GM12892 (cell line): ENCODE measurements at regions not wholly inside any gene's neighbourhood (a gene's known extent, or its start where the extent isn't known, plus 50 kb on each side); places are given as distances from the start of the nearest gene placed in this dataset.

ENCODE experiments used
- DNase-seq: peaks from one replicate; pipeline ENCODE4 v3.0.0; 2011; ENCODE audit not compliant: insufficient read length
- FAIRE-seq: peaks from 2 replicates; lab custom pipeline; 2011; peaks lifted over from hg19 to GRCh38; lab: Jason Lieb, UNC
- POLR2A ChIP-seq: IDR thresholded peaks from 2 replicates; pipeline ENCODE4 v1.6.1; 2011; ENCODE audit warnings: low read depth, low read length, control low read depth
- POLR2AphosphoS5 ChIP-seq: IDR thresholded peaks from 2 replicates; pipeline ENCODE4 v1.6.1; 2011; ENCODE audit warnings: low read depth, low read length, control low read depth
- TAF1 ChIP-seq: IDR thresholded peaks from 2 replicates; pipeline ENCODE4 v1.6.1; 2011; ENCODE audit warnings: low read depth, mild to moderate bottlenecking, control low read depth, low read length, borderline replicate concordance

- DNase-seq, result peak; percentile 9
- no peak for TF ChIP-seq POLR2AphosphoS5
- TF ChIP-seq TAF1, result no peak
- TF ChIP-seq POLR2A, result no peak
- FAIRE-seq, result peak; percentile 71
Observed at GRCh38 chrX:15939737-15940136, 85.1 kb upstream of the AP1S2 start.

- FAIRE-seq (no peak), DNase-seq (no peak)
- TF ChIP-seq POLR2AphosphoS5 (no peak), POLR2A (no peak), TAF1 (no peak)
Observed at GRCh38 chrX:15938072-15938471, 83.5 kb upstream of the AP1S2 start.

- no peak for TF ChIP-seq POLR2AphosphoS5
- no peak for TF ChIP-seq TAF1
- TF ChIP-seq POLR2A, result no peak
- no peak for DNase-seq
- FAIRE-seq, result peak; percentile 80
Observed at GRCh38 chrX:15931362-15931761, 76.7 kb upstream of the AP1S2 start.

GRCh38 chrX:15930585-15930984, 76.0 kb upstream of the AP1S2 start:
- no peak for DNase-seq
- no peak for FAIRE-seq
- TF ChIP-seq TAF1 (no peak), POLR2AphosphoS5 (no peak), POLR2A (no peak)

GRCh38 chrX:15929194-15929593, 74.6 kb upstream of the AP1S2 start:
- DNase-seq (no peak), FAIRE-seq (no peak)
- TF ChIP-seq POLR2A (no peak), TAF1 (no peak), POLR2AphosphoS5 (no peak)

- no peak for FAIRE-seq
- TF ChIP-seq POLR2AphosphoS5, result no peak
- TF ChIP-seq POLR2A, result no peak
- no peak for TF ChIP-seq TAF1
- no peak for DNase-seq
Observed at GRCh38 chrX:15926622-15927021, 72.0 kb upstream of the AP1S2 start.

GRCh38 chrX:15918003-15918402, 63.4 kb upstream of the AP1S2 start:
- TF ChIP-seq POLR2A, result no peak
- TF ChIP-seq POLR2AphosphoS5, result no peak
- no peak for TF ChIP-seq TAF1
- peak; percentile 86 for FAIRE-seq
- DNase-seq, result no peak

GRCh38 chrX:15916704-15917084, 62.1 kb upstream of the AP1S2 start:
- FAIRE-seq, result peak; percentile 54

GRCh38 chrX:15915959-15916703, 61.5 kb upstream of the AP1S2 start:
- FAIRE-seq (no peak), DNase-seq (no peak)
- TF ChIP-seq POLR2A (no peak), TAF1 (no peak), POLR2AphosphoS5 (no peak)

More at GRCh38 chrX:15916704-15917084, 62.1 kb upstream of the AP1S2 start:
- no peak for DNase-seq
- no peak for TF ChIP-seq POLR2A
- no peak for TF ChIP-seq TAF1
- no peak for TF ChIP-seq POLR2AphosphoS5

GRCh38 chrX:15914486-15914885, 59.9 kb upstream of the AP1S2 start:
- peak; percentile 66 for FAIRE-seq
- no peak for TF ChIP-seq POLR2AphosphoS5
- no peak for TF ChIP-seq POLR2A
- TF ChIP-seq TAF1, result no peak

GRCh38 chrX:15913146-15913545, 58.5 kb upstream of the AP1S2 start:
- TF ChIP-seq TAF1, result no peak
- no peak for TF ChIP-seq POLR2AphosphoS5
- no peak for TF ChIP-seq POLR2A
- FAIRE-seq, result no peak
- DNase-seq, result no peak

More at GRCh38 chrX:15914486-15914885, 59.9 kb upstream of the AP1S2 start:
- no peak for DNase-seq
